ENCODE measurements at regions not wholly inside any gene's neighbourhood (a gene's known extent, or its start where the extent isn't known, plus 50 kb on each side); places are given as distances from the start of the nearest gene placed in this dataset.

GRCh38 chr15:98232761-98233160 is 272.3 kb downstream of the ARRDC4 start:
- no peak overlapping the region for H3K27ac ChIP-seq
- no peak overlapping the region for H3K4me3 ChIP-seq
- WGBS, 5 donors, result 89 to 95% (median 92%) methylated on average over 3 of the region's 3 CpGs
- peaks cover 0 to 6% (median 0%) of the 10 kb centered on the region in 7 donors for H3K27me3 ChIP-seq (replicated peaks in 1 of 7)
- intact Hi-C loops (cut with DNase I; ENCODE audit: low total_unique reads), result no loop called here
- H3K36me3 ChIP-seq, result no peaks in the 10 kb centered on the region
- TF ChIP-seq, protein P1, sequence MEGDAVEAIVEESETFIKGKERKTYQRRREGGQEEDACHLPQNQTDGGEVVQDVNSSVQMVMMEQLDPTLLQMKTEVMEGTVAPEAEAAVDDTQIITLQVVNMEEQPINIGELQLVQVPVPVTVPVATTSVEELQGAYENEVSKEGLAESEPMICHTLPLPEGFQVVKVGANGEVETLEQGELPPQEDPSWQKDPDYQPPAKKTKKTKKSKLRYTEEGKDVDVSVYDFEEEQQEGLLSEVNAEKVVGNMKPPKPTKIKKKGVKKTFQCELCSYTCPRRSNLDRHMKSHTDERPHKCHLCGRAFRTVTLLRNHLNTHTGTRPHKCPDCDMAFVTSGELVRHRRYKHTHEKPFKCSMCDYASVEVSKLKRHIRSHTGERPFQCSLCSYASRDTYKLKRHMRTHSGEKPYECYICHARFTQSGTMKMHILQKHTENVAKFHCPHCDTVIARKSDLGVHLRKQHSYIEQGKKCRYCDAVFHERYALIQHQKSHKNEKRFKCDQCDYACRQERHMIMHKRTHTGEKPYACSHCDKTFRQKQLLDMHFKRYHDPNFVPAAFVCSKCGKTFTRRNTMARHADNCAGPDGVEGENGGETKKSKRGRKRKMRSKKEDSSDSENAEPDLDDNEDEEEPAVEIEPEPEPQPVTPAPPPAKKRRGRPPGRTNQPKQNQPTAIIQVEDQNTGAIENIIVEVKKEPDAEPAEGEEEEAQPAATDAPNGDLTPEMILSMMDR (IDR thresholded peaks at IDR 0.05 in 8 of 11, conservative IDR thresholded peaks at IDR 0.05 in 3 of 11), result no peak
- no peak for TF ChIP-seq POLR2A (IDR thresholded peaks at IDR 0.05)
- TF ChIP-seq POLR2AphosphoS5 (IDR thresholded peaks at IDR 0.05), result no peak
- DNase-seq, result no peak
- no peaks in the 10 kb centered on the region for H3K9me3 ChIP-seq
- H3K4me1 ChIP-seq, result no peaks in the 10 kb centered on the region

DNA sequence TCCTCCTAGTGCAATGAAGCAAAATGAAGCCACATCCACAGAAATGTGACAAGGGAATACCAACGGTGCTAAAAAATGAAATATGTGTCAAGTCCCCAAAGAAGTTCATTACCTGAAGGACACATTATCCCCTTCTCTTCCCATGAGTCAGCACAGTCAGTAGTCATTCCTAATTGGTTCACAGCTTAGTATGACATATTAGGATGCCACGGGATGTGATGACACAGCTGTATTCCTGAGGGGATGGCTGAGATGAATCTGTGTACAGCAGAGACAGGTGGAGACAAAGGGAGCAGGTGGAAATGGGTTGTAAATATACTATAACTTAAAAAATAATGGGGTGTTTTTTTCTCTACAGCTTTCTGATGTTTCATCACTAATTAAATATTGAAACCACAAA is 273.4 kb downstream of the ARRDC4 start:
- Histone ChIP-seq H3K27ac (no peak overlapping the region), H3K4me3 (no peak overlapping the region), H3K9me3 (no peaks in the 10 kb centered on the region), H3K4me1 (no peaks in the 10 kb centered on the region), H3K36me3 (no peaks in the 10 kb centered on the region), H3K27me3 (replicated peaks in 1 of 7) (peaks cover 0 to 6% (median 0%) of the 10 kb centered on the region in 7 donors)
- TF ChIP-seq POLR2AphosphoS5 (IDR thresholded peaks at IDR 0.05) (no peak), POLR2A (IDR thresholded peaks at IDR 0.05) (no peak)
- TF ChIP-seq, protein P1 (IDR thresholded peaks at IDR 0.05 in 8 of 11, conservative IDR thresholded peaks at IDR 0.05 in 3 of 11), result no peak
- DNase-seq, result no peak
- 67 to 88% (median 76%) methylated on average over 2 of the region's 2 CpGs for WGBS, 5 donors
- intact Hi-C loops (cut with DNase I; ENCODE audit: low total_unique reads), result no loop called here

GRCh38 chr15:98240303-98240702 is 279.8 kb downstream of the ARRDC4 start:
- intact Hi-C loops (cut with DNase I; ENCODE audit: low total_unique reads), result no loop called here
- WGBS, 5 donors, result 0% methylated on average over 1 of the region's 1 CpG; no CpG with 5 or more reads in 1 of the 5 donors
- no peak for DNase-seq

DNA sequence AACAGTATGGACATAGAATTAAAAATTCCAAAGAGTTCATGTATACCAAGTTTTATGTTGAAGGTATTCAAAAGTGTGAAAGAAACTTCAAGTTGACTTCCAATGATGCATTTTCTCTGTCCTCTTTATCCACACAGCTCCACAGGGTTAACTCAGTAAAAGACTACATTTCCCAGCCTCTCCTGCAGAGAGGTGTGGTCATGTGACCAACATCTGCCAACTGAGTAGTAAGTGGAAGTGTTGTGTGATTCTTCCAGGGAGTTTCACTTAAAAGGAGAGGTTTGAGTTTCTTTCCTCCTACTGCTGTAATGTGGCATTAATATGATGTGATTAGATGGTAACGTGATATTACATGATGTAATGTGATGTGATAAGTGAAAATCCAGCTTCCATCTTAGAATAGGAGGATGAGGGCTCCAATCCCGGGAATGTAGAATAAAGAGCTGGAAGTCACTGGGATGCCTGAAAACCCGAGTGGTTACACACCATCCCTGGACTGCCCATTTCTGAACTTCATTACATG is 280.6 kb downstream of the ARRDC4 start:
- no peaks in the 10 kb centered on the region for H3K4me1 ChIP-seq
- no peaks in the 10 kb centered on the region for H3K36me3 ChIP-seq
- intact Hi-C loops (cut with DNase I; ENCODE audit: low total_unique reads), result no loop called here
- no peaks in the 10 kb centered on the region for H3K27me3 ChIP-seq (replicated peaks in 1 of 7)
- WGBS, 5 donors, result 63 to 83% (median 73%) methylated on average over 3 of the region's 3 CpGs
- no peak overlapping the region for H3K4me3 ChIP-seq
- TF ChIP-seq, protein P1 (IDR thresholded peaks at IDR 0.05 in 8 of 11, conservative IDR thresholded peaks at IDR 0.05 in 3 of 11), result no peak
- no peak for TF ChIP-seq POLR2A (IDR thresholded peaks at IDR 0.05)
- no peak for TF ChIP-seq POLR2AphosphoS5 (IDR thresholded peaks at IDR 0.05)
- H3K27ac ChIP-seq, result no peak overlapping the region
- peaks cover 0 to 4% (median 0%) of the 10 kb centered on the region in 8 donors for H3K9me3 ChIP-seq
- DNase-seq, result no peak

More at GRCh38 chr15:98240303-98240702, 279.8 kb downstream of the ARRDC4 start:
- Histone ChIP-seq H3K4me3 (no peak overlapping the region), H3K4me1 (no peaks in the 10 kb centered on the region), H3K36me3 (no peaks in the 10 kb centered on the region), H3K27ac (no peak overlapping the region), H3K27me3 (replicated peaks in 1 of 7) (peaks cover 0 to 4% (median 0%) of the 10 kb centered on the region in 7 donors), H3K9me3 (no peaks in the 10 kb centered on the region)
- TF ChIP-seq POLR2AphosphoS5 (IDR thresholded peaks at IDR 0.05), result no peak
- TF ChIP-seq POLR2A (IDR thresholded peaks at IDR 0.05), result no peak
- TF ChIP-seq, protein P1 (IDR thresholded peaks at IDR 0.05 in 8 of 11, conservative IDR thresholded peaks at IDR 0.05 in 3 of 11), result no peak

Data from spleen (tissue), 11 donors.